Naive B cell (primary cell): ENCODE measurements at regions not wholly inside any gene's neighbourhood (a gene's known extent, or its start where the extent isn't known, plus 50 kb on each side); places are given as distances from the start of the nearest gene placed in this dataset.

Experiments
- ATAC-seq, 2 donors: fragments of 150-1000 bp; cut with Tn5 transposase; 2 replicates each; pipeline ENCODE4 v1.10.0; 2021; ENCODE audit warnings: low read depth in 2 of 2, mild to moderate bottlenecking in 2 of 2, moderate library complexity in 2 of 2
- DNase-seq: peaks from one replicate; pipeline ENCODE4 v3.0.0; 2022
- H3K27ac Mint-ChIP-seq, 6 donors: one replicate each; pipeline ENCODE4 v1.8.0; 2020 to 2022; ENCODE audit warnings: mild to moderate bottlenecking in 6 of 6, mixed read lengths in 6 of 6, moderate library complexity in 5 of 6, inconsistent platforms in 2 of 6
- H3K27me3 Mint-ChIP-seq, 3 donors: one replicate each; pipeline ENCODE4 v1.8.0; 2021 to 2022; ENCODE audit warnings: mixed read lengths in 3 of 3, mild to moderate bottlenecking in 1 of 3
- H3K36me3 Mint-ChIP-seq, 2 donors: one replicate each; pipeline ENCODE4 v1.8.0; 2020 to 2022; ENCODE audit warnings: mixed read lengths in 2 of 2, inconsistent platforms in 1 of 2, mild to moderate bottlenecking in 1 of 2
- H3K4me1 Mint-ChIP-seq, 3 donors: one replicate each; pipeline ENCODE4 v1.8.0; 2020 to 2022; ENCODE audit warnings: mixed read lengths in 3 of 3, inconsistent platforms in 1 of 3, mild to moderate bottlenecking in 1 of 3, moderate library complexity in 1 of 3
- H3K4me3 Mint-ChIP-seq, 8 donors: one replicate each; pipeline ENCODE4 v1.8.0; 2020 to 2022; ENCODE audit warnings: mild to moderate bottlenecking in 8 of 8, mixed read lengths in 8 of 8, moderate library complexity in 8 of 8, inconsistent platforms in 2 of 8
- H3K9me3 Mint-ChIP-seq, 7 donors: one replicate each; pipeline ENCODE4 v1.8.0; 2020 to 2022; ENCODE audit warnings: mixed read lengths in 7 of 7, mild to moderate bottlenecking in 5 of 7, inconsistent platforms in 2 of 7, moderate library complexity in 1 of 7

DNA sequence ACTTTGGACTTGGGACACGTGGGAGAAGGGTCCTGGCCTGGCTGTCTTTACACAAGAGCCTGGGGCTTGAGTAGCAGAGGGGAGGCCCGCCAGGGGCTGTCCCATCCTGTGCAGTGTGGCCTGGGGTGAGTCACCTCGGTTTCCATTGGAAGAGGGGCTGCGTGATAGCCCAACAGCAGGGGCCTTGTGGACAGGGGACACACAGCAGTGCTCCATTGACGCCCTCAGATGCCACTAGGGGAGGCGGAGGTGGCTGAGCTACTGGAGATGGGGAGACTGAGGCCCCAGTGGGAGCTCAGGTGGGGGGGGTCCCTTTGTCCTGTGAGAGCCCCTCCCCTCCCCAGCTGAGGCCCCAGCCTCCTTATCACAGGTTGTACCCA lies 50.0 kb upstream of the RNU6ATAC start:
- H3K4me1 Mint-ChIP-seq = peaks cover 0 to 11% (median 9%) of the 10 kb centered on the region in 3 donors
- no peak for ATAC-seq
- DNase-seq = no peak
- peaks cover 0 to 7% (median 4%) of the 10 kb centered on the region in 7 donors for H3K9me3 Mint-ChIP-seq
- peaks cover 0 to 12% (median 7%) of the 10 kb centered on the region in 3 donors for H3K27me3 Mint-ChIP-seq
- H3K36me3 Mint-ChIP-seq = no peaks in the 10 kb centered on the region
- no peak overlapping the region for H3K4me3 Mint-ChIP-seq
- H3K27ac Mint-ChIP-seq = no peak overlapping the region

DNA sequence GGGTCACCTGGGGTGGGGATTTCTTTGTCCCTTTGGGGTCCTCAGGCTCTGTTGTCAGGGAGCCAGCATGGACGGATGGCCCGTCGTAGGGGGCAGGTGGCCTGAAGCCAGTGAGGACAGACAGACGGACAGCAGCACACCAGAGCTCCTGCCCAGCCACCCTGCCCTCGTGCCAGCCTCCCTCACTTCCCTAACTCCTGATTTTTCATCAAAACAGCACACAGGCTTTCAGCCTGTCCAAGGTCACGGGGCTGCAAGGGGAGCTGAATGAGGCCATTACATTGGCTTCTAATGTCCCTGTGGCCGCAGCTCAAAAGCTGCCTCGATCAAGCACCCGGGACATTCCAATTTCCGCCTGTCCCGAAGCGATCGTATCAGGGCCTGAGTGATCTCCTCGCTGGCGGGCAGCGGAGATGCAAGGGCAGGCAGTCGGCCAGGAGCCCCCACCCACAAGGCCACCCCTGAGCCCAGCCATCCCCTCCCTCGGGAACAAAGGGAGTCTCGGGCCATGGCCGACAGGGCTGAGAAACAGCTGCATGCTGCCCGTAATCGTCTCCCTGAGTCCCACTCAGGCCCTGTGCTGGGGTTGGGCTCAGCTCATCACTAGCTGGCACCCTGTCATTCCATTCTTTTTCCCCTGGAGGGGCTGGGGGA lies 50.5 kb upstream of the RNU6ATAC start:
- DNase-seq (no peak), ATAC-seq (no peak)
- Mint-ChIP-seq H3K27ac (no peak overlapping the region), H3K4me3 (peak overlapping the region in 1 of 8 donors; percentile 37), H3K36me3 (no peaks in the 10 kb centered on the region), H3K27me3 (peaks cover 0 to 12% (median 7%) of the 10 kb centered on the region in 3 donors), H3K9me3 (peaks cover 0 to 7% (median 4%) of the 10 kb centered on the region in 7 donors), H3K4me1 (peaks cover 0 to 11% (median 9%) of the 10 kb centered on the region in 3 donors)

GRCh38 chr9:134215420-134215698 lies 51.0 kb upstream of the RNU6ATAC start:
- peaks cover 0 to 7% (median 4%) of the 10 kb centered on the region in 7 donors for H3K9me3 Mint-ChIP-seq
- H3K36me3 Mint-ChIP-seq = no peaks in the 10 kb centered on the region
- DNase-seq = no peak
- H3K27me3 Mint-ChIP-seq = peaks cover 0 to 12% (median 7%) of the 10 kb centered on the region in 3 donors
- ATAC-seq = peak in 1 of 2 donors; percentile 20
- no peak overlapping the region for H3K4me3 Mint-ChIP-seq
- H3K27ac Mint-ChIP-seq = peak overlapping the region in 3 of 6 donors; percentile 47 to 87 (median 72)
- H3K4me1 Mint-ChIP-seq = peaks cover 0 to 11% (median 9%) of the 10 kb centered on the region in 3 donors

GRCh38 chr9:134215699-134216448 lies 51.5 kb upstream of the RNU6ATAC start:
- Mint-ChIP-seq H3K9me3 (peaks cover 0 to 7% (median 4%) of the 10 kb centered on the region in 7 donors), H3K4me1 (peaks cover 0 to 11% (median 9%) of the 10 kb centered on the region in 3 donors), H3K4me3 (no peak overlapping the region), H3K36me3 (no peaks in the 10 kb centered on the region), H3K27ac (peak overlapping the region in 3 of 6 donors; percentile 47 to 87 (median 72)), H3K27me3 (peaks cover 0 to 12% (median 7%) of the 10 kb centered on the region in 3 donors)
- peak; percentile 21 to 23 for ATAC-seq
- DNase-seq = no peak

DNA sequence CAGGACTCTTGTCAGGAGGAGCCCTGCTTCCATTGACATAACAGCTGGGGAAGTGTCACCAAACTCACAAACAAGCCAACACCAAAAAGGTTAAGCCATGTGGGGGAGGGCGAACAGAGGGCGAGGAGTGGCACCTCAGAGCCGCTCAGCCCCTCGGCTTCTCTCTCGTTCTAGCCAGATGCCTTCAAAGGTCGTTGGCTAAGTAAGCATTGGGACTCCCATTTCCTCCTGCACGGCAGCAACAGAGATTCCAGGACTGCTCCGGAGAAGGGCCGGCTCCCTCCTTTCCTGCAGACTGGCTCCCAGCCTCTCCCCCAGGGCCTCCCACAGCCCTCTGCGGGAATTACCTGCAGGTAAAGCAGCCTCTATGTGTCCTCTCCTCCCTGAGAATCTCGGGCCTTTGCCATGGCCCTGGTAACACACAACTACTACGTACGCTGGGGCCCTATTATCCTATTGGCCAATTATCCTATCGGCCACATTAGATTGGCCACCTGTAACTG lies 52.1 kb upstream of the RNU6ATAC start:
- peaks cover 0 to 11% (median 9%) of the 10 kb centered on the region in 3 donors for H3K4me1 Mint-ChIP-seq
- peaks cover 0 to 7% (median 4%) of the 10 kb centered on the region in 7 donors for H3K9me3 Mint-ChIP-seq
- H3K27me3 Mint-ChIP-seq = peaks cover 0 to 12% (median 4%) of the 10 kb centered on the region in 3 donors
- H3K36me3 Mint-ChIP-seq = no peaks in the 10 kb centered on the region
- DNase-seq (no peak), ATAC-seq (no peak)
- H3K4me3 Mint-ChIP-seq = no peak overlapping the region
- peak overlapping the region in 1 of 6 donors; percentile 20 for H3K27ac Mint-ChIP-seq

- no peak overlapping the region for H3K27ac Mint-ChIP-seq
- peaks cover 0 to 11% (median 9%) of the 10 kb centered on the region in 3 donors for H3K4me1 Mint-ChIP-seq
- ATAC-seq (no peak), DNase-seq (no peak)
- H3K9me3 Mint-ChIP-seq = peaks cover 0 to 7% (median 4%) of the 10 kb centered on the region in 7 donors
- H3K36me3 Mint-ChIP-seq = no peaks in the 10 kb centered on the region
- H3K27me3 Mint-ChIP-seq = peaks cover 0 to 12% (median 0%) of the 10 kb centered on the region in 3 donors
- H3K4me3 Mint-ChIP-seq = no peak overlapping the region
Measured at GRCh38 chr9:134216961-134217360, 52.6 kb upstream of the RNU6ATAC start.

DNA sequence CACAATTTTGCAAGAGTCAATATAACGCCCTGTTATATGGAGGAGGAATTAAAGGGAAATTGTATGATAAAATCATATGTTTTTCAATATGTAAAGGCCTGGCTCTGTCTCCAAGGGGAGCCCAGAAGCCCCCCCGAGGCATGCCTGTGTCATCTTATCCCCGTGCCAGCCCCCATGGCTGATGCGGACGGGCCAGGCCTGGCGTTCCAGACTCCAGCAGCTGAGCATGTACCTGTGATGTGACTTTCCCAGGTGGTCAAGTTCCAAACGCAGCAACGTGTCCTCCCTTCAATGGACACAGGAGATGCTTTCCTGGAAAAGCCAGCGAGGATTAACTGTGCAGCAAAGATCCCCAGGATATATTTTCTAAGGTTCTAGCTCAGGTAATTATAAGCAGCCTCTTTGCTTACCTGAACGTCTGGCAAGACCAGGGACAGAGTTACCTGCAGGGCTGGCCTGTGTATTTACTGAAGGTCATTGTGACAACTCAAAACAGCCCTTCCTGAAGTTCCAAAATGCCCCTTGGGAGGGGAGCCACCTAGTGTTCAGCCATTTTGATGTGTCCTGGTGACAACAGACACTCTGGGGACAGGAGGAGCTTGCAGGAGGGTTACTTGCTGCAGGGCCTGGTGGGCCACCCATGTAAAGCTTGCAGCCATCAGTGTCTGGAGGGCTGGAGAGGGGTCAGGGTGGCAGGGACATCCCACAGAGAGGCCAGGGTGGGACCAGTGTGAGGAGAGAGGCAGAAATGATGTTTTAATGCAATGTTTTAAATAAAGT lies 53.3 kb upstream of the RNU6ATAC start:
- peak overlapping the region in 2 of 6 donors; percentile 35 to 68 for H3K27ac Mint-ChIP-seq
- H3K4me3 Mint-ChIP-seq = no peak overlapping the region
- peaks cover 0 to 13% (median 5%) of the 10 kb centered on the region in 3 donors for H3K27me3 Mint-ChIP-seq
- H3K9me3 Mint-ChIP-seq = peaks cover 0 to 5% (median 3%) of the 10 kb centered on the region in 7 donors
- DNase-seq = no peak
- H3K36me3 Mint-ChIP-seq = no peaks in the 10 kb centered on the region
- ATAC-seq = no peak
- peaks cover under 1 to 11% (median 9%) of the 10 kb centered on the region in 3 donors for H3K4me1 Mint-ChIP-seq

GRCh38 chr9:134218230-134218629 lies 53.9 kb upstream of the RNU6ATAC start:
- Mint-ChIP-seq H3K9me3 (no peaks in the 10 kb centered on the region), H3K36me3 (no peaks in the 10 kb centered on the region), H3K4me3 (no peak overlapping the region), H3K27me3 (peaks cover 0 to 12% (median 10%) of the 10 kb centered on the region in 3 donors), H3K27ac (peak overlapping the region in 2 of 6 donors; percentile 35 to 68), H3K4me1 (peaks cover 3 to 15% (median 10%) of the 10 kb centered on the region in 3 donors)
- no peak for ATAC-seq
- no peak for DNase-seq

- H3K4me3 Mint-ChIP-seq = peak overlapping the region in 1 of 8 donors; percentile 33
- ATAC-seq (no peak), DNase-seq (no peak)
- H3K4me1 Mint-ChIP-seq = peaks cover 3 to 19% (median 10%) of the 10 kb centered on the region in 3 donors
- peaks cover 3 to 12% (median 10%) of the 10 kb centered on the region in 3 donors for H3K27me3 Mint-ChIP-seq
- H3K9me3 Mint-ChIP-seq = no peaks in the 10 kb centered on the region
- no peaks in the 10 kb centered on the region for H3K36me3 Mint-ChIP-seq
- no peak overlapping the region for H3K27ac Mint-ChIP-seq
Measured at GRCh38 chr9:134219646-134220060, 55.3 kb upstream of the RNU6ATAC start.

GRCh38 chr9:134220311-134220710 lies 55.9 kb upstream of the RNU6ATAC start:
- peaks cover 3 to 18% (median 9%) of the 10 kb centered on the region in 3 donors for H3K4me1 Mint-ChIP-seq
- no peak for DNase-seq
- H3K27ac Mint-ChIP-seq = no peak overlapping the region
- H3K36me3 Mint-ChIP-seq = no peaks in the 10 kb centered on the region
- H3K4me3 Mint-ChIP-seq = no peak overlapping the region
- ATAC-seq = no peak
- peaks cover 3 to 12% (median 12%) of the 10 kb centered on the region in 3 donors for H3K27me3 Mint-ChIP-seq
- H3K9me3 Mint-ChIP-seq = no peaks in the 10 kb centered on the region

GRCh38 chr9:134221273-134222017 lies 57.1 kb upstream of the RNU6ATAC start:
- peak in 1 of 2 donors; percentile 23 for ATAC-seq
- peaks cover 3 to 19% (median 12%) of the 10 kb centered on the region in 3 donors for H3K27me3 Mint-ChIP-seq
- peaks cover 3 to 10% (median 7%) of the 10 kb centered on the region in 3 donors for H3K4me1 Mint-ChIP-seq
- DNase-seq = no peak
- peak overlapping the region in 1 of 6 donors; percentile 33 for H3K27ac Mint-ChIP-seq
- H3K4me3 Mint-ChIP-seq = peak overlapping the region in 1 of 8 donors; percentile 22
- H3K9me3 Mint-ChIP-seq = no peaks in the 10 kb centered on the region
- H3K36me3 Mint-ChIP-seq = no peaks in the 10 kb centered on the region

DNA sequence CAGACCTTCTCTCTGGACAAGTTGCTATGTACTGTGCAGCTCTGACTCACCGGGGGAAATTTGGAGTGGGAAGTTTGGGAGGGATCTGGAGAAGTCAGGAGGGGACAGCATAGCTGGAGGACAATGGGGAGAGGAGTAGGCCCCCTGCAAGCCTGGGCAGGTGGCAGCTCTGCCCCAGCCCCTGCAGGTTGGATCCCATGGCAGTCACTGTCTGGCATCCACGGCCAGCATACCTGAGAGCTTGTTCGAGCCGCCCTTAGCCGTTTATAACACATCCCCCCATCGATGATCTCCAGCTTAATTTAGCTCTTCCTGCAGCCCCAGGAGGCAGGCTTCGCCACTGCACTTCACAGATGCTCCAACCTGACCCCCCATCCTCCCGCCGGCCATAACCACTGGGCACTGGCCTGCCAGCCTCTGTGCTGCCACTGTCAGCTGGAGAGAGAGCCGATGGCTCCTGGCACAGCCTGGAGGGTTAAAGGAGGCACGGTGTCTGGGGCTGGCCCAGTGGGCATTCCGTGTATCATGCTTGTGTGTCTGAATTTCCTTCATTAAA lies 57.7 kb upstream of the RNU6ATAC start:
- H3K4me3 Mint-ChIP-seq = peak overlapping the region in 1 of 8 donors; percentile 22
- peaks cover 3 to 19% (median 12%) of the 10 kb centered on the region in 3 donors for H3K27me3 Mint-ChIP-seq
- H3K27ac Mint-ChIP-seq = no peak overlapping the region
- H3K9me3 Mint-ChIP-seq = no peaks in the 10 kb centered on the region
- no peak for ATAC-seq
- peaks cover 3 to 10% (median 7%) of the 10 kb centered on the region in 3 donors for H3K4me1 Mint-ChIP-seq
- no peak for DNase-seq
- H3K36me3 Mint-ChIP-seq = no peaks in the 10 kb centered on the region
